SKM-1 treated with dmso at 0.1 percent for 144 hours (cell line): ENCODE measurements at regions not wholly inside any gene's neighbourhood (a gene's known extent, or its start where the extent isn't known, plus 50 kb on each side); places are given as distances from the start of the nearest gene placed in this dataset.

Experiments
- DNase-seq: peaks from one replicate; lab custom pipeline; 2025; ENCODE audit not compliant: unreplicated experiment; lab: John Stamatoyannopoulos, UW

DNA sequence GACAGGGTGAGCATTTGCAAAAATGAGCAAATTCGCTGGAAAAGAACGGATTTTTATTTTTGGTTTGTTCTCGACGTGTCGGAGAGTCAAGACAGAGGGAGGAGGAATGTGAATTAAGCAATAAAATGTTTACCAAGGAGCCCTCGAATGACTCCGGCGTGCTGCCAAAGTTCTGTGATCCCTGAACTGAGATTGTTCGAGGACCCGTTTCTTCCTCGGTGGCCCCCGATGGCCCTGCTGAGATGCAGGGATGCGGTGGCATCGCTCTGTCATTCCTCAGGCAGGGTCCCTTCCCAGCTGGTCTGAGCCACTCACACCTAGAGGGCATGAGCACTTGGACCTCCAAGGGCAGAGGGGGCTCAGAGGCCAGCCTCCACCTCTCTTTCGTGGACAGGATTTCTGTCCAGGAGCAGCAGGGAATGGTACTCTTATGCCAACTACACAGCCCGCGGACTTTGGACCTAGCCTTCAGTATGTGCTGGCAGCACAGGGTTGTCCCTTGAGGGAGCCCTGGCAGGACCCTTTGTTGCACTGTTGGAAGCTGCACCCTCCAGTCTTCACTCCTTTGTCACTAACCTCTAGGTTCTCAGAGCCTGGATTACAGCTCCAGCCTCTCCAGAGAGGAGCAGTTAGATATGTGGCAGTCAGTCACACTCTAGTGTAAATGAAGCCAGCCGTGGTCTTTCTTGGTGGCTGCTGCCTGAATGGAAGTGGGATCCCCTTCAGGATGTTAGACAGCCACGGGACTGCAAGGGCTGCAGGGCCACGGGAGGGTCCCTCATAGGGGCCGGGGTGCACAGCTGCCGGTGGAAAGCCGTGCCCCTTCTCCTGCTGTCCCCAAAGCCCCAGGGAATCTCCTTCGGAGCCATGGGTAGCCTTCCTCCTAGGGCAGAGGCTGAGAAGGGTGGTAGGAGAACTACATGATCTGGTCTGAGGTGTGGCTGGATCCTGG, 109.4 kb upstream of the ANO1 start:
- DNase-seq, result no peak

DNA sequence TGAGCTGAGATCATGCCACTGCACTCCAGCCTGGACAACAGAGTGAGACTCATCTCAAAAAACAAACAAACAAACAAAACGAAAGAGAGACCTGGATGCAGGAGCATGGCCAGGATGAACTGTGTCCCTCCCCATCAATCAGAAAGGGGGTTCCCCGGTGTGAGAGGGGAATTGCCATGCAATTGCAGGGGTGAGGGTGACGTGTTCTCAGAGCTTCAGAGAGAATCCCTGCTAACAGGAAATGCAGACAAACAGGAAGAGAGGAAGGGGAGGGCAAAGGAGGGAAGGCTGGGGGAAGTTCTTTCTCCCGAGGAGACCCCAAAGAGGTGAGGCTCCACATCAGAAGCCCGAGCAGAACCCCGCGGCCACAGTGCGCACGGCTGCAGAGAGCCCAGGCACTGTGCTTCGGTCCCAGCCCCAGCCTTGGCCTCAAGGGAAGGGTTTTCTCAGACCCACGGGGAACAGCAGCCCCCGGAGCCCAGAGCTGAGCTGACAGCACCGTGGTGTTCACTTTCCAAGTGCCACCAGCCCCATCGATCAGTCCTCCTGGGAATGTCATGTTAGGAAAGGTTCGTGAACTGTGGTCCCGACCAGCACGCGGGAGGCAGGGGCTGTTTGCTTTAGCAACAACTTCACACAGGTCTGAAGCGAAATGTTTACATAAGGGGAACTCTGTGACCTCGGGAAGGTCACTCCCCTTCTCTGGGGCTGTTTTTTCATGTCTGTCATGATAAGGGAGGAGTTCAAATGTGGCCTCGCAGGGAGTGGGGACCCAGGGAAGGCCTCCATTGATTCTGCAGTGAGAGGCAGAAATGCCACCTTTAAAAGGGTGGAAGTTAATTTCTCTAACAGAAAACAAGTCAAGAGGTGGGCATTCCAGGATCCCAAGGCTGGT, 108.0 kb upstream of the ANO1 start:
- DNase-seq, result no peak

DNA sequence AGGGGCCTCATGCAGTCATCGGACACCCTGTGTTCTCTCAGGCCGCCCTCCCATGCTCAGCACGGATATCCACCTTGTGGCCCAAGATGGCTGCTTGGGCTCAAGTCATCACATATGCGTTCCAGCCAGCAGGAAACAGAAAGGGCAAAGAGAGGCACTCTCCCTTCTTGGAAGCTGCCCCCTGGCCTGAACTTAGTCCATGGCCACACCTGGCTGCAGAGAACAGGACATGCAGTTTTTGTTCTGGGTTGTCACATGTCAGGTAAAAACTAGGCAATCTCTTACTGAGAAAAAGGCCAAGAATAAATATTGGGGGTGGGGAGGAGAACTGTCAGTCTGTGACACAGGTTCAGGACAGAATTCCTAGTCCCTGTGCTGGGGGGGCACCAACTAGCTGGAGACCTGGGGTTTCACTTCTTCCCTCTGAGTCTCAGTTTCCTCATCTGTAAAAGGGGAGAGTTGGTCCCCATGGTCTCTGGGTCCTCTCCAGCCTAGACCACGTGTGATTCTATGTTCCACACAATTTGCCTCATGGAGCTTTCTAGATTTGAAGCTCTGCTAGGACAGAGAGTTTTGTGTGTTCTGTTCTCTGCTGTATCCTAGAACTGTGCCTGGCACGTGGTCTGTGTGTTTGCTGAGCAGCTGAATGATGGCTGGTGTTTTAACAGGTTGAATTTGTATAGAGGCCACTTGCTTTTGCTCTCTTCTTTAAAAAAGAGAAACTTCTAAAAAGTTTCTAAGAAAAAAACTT, 107.2 kb upstream of the ANO1 start:
- DNase-seq, result no peak

DNA sequence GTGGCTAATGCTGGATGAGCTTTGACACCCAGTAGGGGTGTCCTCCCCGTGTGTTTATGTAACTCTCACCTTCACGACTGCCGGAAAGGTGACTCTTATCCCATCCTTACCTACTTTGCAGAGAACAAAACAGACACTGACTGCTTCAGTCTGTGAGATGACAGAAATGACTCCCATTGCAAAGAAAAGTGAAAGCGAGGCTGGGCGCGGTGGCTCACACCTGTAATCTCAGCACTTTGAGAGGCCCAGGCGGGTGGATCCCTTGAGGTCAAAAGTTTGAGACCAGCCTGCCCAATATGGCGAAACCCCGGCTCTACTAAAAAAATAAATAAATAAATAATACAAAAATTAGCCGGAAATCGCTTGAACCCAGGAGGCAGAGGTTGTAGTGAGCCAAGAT, 106.4 kb upstream of the ANO1 start:
- no peak for DNase-seq

DNA sequence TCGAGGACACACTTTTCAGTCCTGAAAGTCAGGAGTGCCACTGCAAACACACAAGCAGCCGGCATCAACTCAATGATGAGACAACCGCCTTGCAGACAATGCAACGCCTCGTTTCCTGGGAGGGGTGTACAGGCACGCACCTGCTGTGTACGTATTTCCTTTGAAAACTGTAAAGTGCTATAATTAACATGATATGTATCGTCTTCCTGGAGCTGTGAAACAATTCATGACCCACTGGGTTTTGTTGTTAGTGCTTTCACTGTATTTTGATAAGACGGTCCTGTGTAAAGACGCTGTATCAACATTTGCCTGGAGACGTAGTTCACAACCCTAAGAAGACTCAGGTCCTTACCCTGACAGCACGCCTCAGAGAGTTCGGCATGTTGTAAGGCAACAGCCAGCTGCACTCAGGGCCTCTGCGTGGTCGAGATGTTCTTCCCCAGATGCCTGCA, 105.7 kb upstream of the ANO1 start:
- DNase-seq, result no peak

DNA sequence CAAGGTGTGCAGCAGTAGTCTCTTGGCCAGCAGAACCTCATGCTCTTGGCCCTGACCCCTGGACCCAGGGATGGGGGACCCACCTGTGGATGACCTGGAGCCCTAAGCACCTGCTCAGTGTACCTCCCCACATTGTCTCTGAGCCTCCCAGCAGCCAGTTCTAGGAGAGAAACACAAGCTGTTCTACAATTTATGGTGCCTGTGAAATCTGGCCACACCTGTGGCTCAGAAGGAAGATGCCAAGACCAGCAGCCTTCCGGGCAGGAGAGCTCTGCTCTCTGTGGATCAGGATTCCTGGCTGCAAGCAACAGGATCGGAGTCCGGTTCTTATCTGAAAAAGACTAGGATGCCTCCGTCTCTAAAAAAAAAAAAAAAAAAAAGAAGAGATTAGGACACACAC, 103.6 kb upstream of the ANO1 start:
- DNase-seq, result no peak

DNA sequence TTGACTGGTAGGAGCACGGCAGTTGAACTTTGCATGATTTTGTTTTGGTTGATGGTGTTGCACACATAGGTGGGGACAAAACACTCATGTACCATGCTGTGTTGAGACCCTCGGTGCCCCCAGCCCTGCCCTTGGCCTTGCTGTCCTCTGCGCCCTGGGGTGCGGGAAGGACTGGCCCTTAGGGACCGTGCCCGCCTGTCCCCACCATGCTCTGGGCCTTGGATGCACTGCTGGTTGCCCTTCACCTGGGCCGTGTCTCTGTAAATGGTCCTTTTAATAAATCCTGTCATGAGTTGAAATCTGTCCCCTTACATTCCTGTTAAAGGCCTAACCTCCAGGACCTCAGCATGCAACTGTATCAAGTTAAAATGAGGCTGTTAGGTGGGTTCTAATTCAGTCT, 102.3 kb upstream of the ANO1 start:
- DNase-seq, result no peak

DNA sequence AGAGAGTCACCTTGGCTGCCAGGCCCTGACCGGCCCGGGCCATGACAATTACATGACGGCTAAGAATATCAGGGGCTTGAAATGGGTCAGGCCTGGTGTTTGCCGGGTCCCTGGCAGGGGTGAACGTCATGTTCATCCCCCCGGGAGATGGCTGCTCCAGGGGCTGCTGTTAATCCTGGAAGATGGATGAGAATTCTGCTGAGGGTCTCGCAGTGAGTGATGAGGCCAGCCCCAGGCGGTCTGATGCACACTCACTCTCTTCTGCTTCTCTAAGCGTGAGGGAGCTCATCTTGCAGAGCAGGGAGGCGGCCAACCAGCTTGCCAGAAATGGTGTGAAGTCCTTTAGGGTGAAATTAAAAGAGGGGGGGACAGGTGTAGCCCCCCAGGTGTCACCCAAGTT, 101.3 kb upstream of the ANO1 start:
- no peak for DNase-seq

DNA sequence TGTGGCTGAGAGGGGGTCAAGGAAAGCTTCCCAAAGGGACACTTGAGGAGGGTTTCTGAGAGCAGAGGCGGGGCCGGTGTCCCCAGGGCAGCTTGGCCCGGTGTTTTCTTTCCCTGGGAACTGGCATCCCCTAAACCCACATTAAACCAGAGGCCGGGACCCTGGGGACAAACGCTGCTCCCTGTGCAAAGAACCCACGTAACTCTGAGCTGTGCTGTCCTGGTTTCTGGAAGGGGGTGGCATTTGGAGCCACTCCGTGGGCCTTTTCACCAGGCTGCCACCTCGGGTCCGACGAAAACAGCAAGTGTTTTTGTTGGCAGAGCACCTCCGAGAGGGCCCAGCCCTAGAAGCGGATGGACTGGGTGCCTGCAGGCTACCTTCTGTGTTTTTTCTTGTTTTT, 100.2 kb upstream of the ANO1 start:
- no peak for DNase-seq

DNA sequence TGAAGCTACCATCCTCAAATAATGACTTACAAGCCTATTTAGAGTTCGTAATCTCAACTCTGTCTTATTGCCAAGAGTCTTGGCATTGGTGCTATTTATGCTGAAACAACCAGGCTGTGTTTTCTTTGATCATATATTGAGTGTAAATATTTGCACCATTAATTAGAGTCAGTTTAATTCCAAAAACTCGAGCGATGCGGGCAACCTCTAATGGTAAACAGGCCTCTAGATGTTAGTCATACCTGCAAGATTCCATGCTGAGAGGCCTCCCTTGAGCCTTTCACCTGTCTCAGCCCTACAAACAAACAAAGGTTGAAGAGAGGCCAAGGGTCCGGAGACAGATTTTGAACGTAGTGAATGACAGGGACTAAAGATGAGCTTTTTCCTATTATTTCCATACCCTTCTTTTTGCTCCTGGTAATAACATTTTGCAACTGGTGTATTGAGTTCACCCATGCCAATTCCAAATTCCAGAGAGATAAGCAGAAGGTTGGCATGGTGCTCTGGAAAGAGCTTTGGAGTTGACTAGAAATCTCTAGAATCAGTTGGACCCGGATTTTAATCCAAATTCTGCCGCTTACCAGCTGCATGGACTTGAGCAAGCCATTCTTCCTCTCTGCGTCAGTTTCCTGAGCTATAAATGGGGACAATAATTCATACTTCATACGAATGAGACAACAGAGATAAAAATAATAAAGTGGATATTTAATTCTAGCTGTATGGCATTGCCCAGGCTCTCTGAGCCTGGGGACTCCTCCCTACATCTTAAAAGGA, 99.1 kb upstream of the ANO1 start:
- DNase-seq, result no peak

DNA sequence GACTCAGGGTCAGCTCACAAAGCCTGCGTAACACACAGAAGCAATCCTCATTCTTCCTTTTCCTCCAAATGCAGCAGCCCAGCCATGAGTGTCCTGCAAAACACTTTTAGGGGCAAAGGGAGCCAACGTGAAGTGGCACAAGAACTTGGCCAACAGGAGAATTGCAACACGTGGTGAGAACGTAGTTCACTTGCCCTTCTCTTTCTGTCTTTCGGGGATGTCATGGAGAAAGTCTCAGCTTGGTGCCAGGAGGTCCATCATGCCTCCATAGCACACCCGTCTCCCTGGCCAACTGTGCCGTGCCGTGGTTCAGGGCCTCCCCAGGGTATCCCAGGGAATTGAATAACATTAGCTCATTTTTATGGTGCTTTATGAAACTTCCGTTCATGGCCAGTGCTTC, 98.5 kb upstream of the ANO1 start:
- DNase-seq, result no peak

DNA sequence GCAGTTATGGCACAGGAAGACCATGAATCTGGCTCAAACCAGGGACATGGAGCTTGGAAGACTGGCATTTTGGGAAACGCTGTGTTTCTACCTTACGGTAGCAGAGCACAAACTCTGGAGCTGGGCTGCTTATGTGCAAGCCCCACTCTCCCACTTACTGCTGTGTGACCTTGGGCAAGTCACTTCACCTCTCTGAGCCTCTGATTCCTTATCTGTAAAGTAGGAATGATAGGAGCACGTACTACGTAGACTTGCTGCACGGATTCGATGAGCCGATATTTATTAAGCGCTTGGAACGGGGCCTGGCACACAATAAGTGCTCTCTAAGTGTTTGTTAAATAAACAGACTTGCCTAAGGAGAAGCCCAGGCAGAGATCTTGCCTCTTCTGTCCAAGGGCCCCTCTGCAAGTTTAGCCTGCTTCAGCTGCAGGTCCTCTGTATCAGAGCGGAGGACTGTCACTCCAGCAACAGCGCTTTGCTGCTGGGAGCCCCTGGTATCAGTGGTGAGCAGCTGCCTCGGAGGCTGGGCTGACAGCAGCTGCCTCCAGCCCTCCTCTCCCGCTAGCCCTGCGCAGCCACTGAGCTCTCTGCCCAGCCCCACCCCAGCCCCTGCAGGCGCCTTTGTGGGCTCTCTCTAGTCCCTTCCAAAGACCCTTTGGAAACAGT, 96.9 kb upstream of the ANO1 start:
- DNase-seq, result no peak

DNA sequence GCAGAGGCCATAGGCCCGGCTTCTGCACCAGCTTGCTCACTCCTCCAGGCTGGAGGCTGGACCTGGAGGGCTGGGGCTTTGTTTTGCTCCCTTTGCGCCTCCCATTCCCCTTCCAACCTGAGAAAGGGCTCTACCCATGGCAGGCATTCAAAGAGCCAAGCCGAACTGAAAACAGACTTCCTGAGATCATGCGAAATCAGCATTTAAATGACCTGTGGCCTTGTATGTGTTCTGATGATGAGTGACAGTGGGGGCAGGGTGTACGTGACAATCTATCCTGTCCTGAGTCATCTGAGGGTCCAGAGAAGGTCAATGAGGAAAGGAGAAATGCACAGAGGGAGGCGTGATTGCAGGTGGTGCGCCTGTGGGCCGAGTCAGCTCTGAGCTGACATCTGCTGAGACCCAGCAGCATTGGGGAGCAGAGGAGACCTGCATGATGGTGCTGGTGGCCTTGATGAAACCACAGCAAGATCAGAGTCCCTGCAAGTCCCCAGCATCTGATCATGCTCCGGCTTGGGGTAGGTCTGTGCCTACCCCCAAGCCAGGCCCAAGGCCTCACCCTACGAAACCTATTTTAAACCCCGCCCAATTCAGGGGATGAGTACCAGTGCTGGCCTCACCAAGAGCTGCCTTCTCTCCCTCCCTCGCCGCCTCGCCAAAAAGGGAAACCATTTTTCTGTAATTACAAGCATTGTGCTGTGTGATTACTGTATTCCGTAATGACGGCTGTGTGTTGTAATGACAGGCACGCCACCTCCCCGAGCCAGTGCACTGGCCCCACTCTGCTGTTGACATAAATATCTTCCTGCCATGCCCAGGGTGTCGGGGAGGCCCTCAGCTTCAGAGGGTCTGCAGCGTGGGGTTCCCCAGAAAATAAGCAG, 95.2 kb upstream of the ANO1 start:
- DNase-seq, result no peak

DNA sequence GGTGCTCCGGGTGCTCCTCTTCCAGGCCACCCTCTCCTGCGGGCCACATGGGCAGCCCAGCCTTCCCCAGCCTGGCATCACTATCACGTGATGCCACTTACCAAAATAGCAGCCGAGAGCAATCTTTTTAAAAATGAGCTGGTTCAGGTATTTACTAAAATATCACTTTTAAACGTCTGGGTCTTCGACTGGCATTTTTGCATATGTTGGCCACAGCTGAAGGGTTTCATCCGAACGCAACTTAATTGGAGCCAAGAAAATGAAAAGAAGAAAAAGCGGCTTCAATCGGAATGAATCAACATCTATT, 94.6 kb upstream of the ANO1 start:
- DNase-seq, result no peak

DNA sequence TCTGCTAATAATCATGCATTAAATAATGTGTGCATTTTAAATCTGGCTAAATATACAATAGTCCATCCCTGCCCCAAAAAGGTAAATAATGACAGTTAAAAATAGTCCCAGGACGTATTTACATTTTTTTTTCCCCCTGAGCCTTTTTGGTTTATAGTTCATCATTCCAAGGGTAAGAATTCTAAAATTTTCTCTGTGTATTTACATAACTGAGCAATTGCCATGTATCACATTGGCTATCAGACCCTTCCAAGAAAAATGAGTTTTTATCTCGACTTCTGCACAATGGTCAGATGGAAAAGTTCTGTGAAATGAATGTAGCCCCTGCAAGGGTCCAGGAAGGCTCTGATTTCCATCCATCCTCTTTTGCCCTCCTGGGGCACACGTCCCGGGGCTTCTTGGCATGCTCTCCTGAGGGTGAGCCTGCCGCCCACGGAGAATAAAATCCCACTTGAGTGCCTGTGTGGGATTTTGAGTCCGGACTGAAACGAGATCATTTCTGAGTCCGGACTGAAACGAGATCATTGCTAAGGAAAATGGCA, 94.1 kb upstream of the ANO1 start:
- DNase-seq, result no peak

DNA sequence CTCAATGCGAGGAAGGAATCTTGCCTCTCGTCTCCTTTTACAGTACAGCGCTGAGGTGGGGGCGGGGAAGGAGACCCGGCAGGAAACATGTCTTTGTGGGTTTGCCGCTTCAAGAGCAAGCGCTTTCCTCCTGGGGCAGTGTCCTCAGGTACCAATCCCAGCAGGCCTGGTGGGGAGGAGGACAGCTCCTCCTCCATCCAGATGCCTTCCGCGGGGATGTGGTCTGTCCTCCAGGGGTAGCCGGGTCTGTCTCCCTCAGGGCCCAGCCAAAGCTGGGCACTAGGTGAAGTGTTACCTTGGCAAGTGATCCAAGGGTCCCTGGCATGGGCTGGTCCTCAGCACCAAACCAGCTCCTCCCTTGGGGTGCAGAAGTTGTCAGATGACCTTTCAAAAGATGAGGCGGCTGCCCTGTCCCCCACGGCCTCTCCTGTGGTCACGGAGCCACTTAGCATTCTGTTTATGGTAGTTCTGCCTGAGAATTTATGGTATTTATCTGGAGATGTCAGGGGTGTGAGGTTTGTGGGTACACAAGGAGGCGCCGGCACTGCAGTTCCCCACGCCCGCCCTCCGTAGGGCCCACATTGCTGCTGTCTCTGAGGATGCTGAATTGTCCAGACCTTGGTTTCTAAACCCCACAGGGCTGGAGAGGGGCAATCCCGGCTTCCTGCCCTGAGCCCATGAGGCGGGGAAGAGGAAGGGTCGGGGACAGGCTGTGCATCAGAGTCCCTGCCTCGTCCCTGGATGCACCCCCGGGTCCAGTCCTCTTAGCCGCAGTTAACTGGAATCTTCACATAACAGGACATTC, 93.5 kb upstream of the ANO1 start:
- DNase-seq, result no peak

DNA sequence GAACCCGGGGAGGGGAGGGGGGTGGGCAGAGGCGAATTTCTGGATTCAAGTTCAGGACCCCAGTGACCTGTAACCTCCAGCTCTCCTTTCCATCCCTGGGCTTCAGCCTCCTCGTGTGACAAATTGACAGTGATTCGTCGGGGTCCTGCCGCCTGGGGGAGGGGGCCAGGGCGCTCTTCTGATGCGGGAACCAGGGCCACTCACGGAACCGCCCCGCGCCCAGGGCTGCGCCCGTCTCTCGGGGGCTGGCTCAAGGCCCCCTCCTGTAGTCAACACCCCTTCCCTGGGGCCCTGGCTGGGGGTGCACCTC, 92.8 kb upstream of the ANO1 start:
- no peak for DNase-seq
